ENCODE measurements at regions not wholly inside any gene's neighbourhood (a gene's known extent, or its start where the extent isn't known, plus 50 kb on each side); places are given as distances from the start of the nearest gene placed in this dataset.

GRCh38 chr22:47474464-47474863 is 712.0 kb downstream of the TBC1D22A start:
- no peak for DNase-seq (ENCODE audit: low spot score)
- TF ChIP-seq CTCF (IDR thresholded peaks at IDR 0.05): no peak
- ATAC-seq (ENCODE audit: low FRiP score): no peak

- TF ChIP-seq CTCF (IDR thresholded peaks at IDR 0.05): no peak
- ATAC-seq (ENCODE audit: low FRiP score) (no peak), DNase-seq (ENCODE audit: low spot score) (no peak)
Observed at GRCh38 chr22:47472636-47473035, 710.2 kb downstream of the TBC1D22A start.

- ATAC-seq (ENCODE audit: low FRiP score): no peak
- no peak for DNase-seq (ENCODE audit: low spot score)
Observed at GRCh38 chr22:47471406-47471805, 709.0 kb downstream of the TBC1D22A start.

GRCh38 chr22:47465809-47466208 is 703.4 kb downstream of the TBC1D22A start:
- no peak for ATAC-seq (ENCODE audit: low FRiP score)

More at GRCh38 chr22:47471406-47471805, 709.0 kb downstream of the TBC1D22A start:
- no peak for TF ChIP-seq CTCF (IDR thresholded peaks at IDR 0.05)

GRCh38 chr22:47465222-47465621 is 702.8 kb downstream of the TBC1D22A start:
- ATAC-seq (ENCODE audit: low FRiP score) (no peak), DNase-seq (ENCODE audit: low spot score) (no peak)
- no peak for TF ChIP-seq CTCF (IDR thresholded peaks at IDR 0.05)

More at GRCh38 chr22:47465809-47466208, 703.4 kb downstream of the TBC1D22A start:
- no peak for TF ChIP-seq CTCF (IDR thresholded peaks at IDR 0.05)
- no peak for DNase-seq (ENCODE audit: low spot score)

GRCh38 chr22:47463220-47463619 is 700.8 kb downstream of the TBC1D22A start:
- no peak for ATAC-seq (ENCODE audit: low FRiP score)
- DNase-seq (ENCODE audit: low spot score): no peak
- no peak for TF ChIP-seq CTCF (IDR thresholded peaks at IDR 0.05)

- DNase-seq (ENCODE audit: low spot score) (no peak), ATAC-seq (ENCODE audit: low FRiP score) (no peak)
- TF ChIP-seq CTCF (IDR thresholded peaks at IDR 0.05): no peak
Observed at GRCh38 chr22:47460861-47461260, 698.4 kb downstream of the TBC1D22A start.

Measured in omental fat pad (tissue), 3 donors.